ENCODE measurements at regions not wholly inside any gene's neighbourhood (a gene's known extent, or its start where the extent isn't known, plus 50 kb on each side); places are given as distances from the start of the nearest gene placed in this dataset.
"Not testable (repeated sequence)": the region's sequence is repeated elsewhere in the genome, so short reads cannot be mapped to it uniquely, and the experiment has no call there.

DNA sequence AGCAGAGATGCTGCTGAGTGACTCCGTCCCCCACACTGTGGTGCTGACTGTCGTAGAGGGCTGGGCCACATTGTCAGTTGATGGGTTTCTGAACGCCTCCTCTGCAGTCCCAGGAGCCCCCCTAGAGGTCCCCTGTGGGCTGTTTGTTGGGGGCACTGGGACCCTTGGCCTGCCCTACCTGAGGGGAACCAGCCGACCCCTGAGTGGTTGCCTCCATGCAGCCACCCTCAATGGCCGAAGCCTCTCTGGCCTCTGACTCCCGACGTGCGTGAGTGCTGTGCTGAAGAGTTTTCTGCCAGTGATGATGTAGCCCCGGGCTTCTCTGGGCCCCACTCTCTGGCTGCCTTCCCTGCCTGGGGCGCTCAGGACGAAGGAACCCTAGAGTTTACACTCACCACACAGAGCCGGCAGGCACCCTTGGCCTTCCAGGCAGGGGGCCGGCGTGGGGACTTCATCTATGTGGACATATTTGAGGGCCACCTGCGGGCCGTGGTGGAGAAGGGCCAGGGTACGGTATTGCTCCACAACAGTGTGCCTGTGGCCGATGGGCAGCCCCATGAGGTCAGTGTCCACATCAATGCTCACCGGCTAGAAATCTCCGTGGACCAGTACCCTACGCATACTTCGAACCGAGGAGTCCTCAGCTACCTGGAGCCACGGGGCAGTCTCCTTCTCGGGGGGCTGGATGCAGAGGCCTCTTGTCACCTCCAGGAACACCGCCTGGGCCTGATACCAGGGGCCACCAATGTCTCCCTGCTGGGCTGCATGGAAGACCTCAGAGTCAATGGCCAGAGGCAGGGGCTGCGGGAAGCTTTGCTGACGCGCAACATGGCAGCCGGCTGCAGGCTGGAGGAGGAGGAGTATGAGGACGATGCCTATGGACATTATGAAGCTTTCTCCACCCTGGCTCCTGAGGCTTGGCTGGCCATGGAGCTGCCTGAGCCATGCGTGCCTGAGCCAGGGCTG is 181.1 kb downstream of the TBC1D2B start:
- not testable (repeated sequence) for DNase-seq

DNA sequence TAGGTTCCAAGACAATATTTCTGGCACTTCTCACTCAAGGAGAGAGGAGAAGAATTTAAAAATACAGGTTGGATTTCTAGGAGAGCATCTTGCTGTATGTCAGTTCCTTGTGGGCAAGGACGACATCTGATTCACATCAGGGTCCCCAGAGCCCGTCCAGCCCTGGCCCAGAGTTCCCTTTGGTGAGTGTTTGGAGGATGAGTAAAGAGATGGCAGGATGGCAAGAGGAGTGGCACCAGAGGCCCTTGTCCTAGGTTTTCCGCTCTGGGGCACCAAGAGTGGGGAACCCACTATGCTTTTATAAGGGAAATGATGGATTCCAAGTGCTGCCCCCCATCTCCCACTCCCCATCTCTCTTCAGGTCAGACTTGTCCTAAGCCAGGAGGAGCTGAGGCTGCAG is 181.8 kb downstream of the TBC1D2B start:
- no peak for DNase-seq

DNA sequence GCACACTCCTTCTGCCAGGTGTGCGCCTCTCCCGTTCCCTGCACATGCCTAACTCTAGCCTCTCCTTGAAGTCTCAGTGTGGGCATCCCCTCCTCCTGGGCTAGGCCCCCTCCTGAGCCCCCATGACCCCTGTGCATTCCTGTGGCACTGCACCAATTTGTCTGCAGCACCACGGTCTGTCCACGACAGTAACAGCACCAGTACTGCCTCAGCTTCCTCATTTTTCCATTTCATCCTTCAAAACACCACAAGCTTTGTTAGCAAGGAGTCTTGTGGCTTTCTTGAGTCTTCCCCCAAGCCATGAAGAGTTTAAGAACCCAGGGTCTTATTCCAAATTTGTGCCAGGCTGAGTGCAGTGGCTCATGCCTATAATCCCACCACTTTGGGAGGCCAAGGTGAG is 182.4 kb downstream of the TBC1D2B start:
- DNase-seq, result not testable (repeated sequence)

- DNase-seq, result not testable (repeated sequence)
These were observed 183.6 kb downstream of the TBC1D2B start for GRCh38 chr15:77893671-77894640.

- not testable (repeated sequence) for DNase-seq
These were observed 184.3 kb downstream of the TBC1D2B start for GRCh38 chr15:77893246-77893645.

GRCh38 chr15:77892335-77892734 is 185.2 kb downstream of the TBC1D2B start:
- DNase-seq, result no peak

DNA sequence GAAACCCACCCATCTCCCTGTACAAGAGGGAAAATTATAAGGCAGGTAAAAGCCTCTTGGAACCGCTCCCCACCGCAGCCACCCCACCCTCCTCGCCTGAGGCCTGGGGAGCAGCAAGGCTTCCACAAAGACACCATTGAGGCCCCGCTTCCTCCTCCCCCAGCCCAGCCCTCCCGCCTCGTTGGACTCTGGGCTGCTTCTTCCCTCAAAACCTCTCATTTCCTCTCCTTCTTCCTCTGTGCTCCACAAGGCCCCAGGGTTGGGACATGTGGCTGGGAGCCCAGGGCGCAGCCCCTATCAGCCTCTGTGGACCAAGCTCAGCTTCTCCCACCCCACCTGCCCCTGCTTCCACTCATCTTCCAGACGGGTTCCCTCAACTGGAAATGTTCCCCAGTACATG is 185.6 kb downstream of the TBC1D2B start:
- DNase-seq, result not testable (repeated sequence)

DNA sequence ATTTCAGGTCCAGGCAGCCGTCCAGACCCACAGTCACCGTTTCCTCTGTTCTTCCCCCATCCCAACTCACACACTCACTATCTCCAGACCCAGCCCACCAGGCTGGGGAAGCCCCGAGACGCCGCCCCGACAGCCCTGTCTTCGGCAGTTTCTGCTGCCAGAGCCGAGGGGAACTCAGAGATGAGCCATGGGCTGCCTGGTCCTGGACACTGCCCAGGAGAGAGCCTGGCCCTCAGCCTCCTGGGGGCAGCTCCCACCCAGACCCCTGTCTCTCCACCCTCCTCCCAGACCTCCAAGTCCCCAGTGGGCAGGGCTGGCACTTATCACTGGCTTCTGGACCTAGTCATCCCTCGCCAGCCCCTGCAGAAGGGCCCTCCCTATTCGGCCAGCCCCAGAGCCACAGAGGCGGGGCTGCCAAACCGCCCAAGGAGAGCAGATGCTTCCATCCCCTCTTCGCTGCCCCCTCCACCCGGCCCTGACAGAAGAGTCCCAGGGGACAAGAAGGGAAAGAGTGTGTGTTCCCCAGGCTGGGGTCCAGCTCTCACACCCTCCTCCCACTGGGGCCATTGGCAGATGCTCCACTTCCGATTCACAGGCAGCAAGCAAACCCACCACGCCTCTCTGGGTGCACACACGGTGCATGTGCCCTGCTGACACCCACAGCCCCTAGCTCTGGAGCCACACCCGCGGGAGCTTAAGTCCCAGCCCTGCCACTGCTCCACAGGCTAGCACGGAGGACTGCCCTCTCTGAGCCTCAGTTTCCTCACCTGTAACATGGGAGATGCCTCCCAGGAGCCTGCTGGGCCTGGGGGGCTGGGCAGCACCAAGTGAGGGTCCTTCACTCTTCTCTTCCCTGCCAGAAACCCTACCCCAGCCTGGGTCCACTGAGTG is 186.4 kb downstream of the TBC1D2B start:
- not testable (repeated sequence) for DNase-seq

DNA sequence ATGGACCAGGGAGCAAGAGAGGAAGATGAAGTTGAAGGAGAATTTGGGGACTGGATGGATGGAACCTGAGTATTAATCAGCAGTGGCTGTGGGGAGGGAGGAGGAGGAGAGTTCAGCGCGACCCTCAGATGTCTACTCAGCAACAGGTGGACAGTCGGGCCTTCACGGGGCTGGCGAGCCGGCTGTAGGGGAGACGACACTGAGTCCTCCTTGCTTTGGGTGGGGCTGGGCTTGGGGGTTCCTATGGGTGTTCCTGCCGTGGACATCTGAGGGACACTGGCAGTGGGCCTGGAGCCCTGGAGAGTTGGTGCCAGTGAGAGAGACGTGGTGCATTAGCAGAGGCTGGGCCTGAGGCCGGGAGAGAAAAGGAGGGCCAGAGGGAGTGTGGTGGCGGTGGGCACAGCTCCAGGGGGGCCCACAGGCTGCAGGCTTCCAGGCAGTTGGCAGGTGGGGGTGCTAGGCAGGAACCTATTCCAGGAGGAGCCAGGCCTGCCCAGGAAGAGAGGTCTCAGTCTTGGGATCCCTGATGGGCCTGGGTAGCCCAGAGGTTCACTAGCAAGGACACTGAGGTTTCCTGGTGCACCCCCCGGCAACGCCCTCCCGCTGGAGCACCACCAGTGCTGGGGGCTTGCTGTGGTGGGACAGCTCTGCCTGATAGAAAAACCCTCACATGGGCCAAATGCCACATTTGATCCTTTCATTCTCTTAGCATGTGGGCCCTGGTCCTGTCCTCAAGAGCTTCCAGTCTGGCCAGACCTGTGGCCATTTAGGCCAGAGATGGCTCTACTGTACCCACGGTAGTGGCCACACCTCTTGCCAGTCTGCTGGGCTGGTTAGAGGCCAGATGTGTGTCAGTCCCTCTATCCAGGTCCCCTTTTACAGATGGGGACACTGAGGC is 187.4 kb downstream of the TBC1D2B start:
- DNase-seq, result not testable (repeated sequence)

DNA sequence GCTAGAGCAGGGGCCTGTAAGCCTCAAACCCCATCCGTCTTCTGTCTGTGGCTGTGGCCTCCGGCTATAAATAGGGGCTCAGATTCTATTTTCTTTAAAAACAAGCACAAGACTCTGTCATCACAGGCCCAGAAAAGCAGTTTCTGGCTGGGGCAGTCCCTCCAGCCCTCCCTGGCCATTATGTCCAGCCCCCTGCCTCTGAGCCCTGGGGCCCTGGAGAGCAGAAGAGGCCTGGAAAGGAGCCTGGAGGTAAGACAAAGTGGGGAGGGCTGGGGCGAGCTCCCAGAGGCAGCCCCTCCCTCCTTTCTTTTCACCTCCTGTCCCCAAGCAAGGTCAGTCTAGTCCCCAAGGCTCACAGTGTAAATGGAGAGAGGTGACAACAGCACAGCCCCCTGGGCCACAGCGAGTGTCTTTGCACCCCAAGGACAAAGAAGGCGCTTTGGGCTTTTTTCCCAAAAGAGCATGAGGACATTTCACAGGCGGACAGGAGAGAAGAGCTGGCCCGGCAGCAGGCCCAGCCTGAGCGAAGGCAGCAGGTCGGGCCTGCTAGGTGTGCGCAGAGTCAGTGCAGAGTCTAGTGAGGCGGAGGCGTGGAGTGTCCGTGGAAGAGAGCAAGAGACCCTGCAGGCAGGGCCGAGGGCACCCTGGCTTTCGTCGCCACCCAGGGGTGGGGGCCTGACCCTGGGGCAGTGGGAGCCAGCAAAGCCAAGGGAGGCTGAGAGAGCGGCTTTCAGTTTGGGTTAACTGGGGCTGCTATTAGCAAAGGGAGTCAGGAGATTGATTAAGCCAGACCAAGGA is 188.3 kb downstream of the TBC1D2B start:
- DNase-seq, result no peak

- not testable (repeated sequence) for DNase-seq
These were observed 189.7 kb downstream of the TBC1D2B start for GRCh38 chr15:77887563-77888429.

DNA sequence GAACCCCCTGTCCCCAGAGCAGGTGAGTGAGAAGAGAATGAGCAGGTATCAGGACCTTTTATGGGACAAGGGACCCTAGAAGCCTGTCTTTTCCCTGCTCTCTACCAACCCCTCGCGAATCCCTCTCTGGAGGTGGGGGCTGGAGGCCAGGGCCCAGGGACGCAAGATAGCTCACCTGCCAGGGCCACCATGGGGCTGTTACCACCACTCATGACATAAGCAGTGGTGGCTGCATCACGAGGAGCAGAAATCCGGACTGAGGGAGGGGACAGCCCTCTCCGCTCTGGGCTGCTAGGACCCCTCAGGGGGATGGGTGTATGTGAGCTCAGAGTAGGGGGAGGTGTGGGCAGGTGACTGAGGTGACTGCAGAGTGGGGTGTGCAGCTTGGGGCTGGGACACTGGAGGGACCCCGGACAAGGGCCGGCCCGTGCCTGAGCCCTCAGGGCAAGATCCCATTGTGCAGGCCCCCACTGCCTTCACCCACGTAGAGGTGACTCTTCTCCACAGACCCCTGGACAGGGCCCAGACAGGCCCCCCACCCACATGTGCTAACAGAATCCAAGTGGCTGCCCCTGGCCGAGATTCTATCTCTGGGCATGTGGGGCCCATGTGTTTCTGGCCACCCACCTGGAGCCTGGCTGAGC is 190.6 kb downstream of the TBC1D2B start:
- DNase-seq, result no peak

- DNase-seq, result not testable (repeated sequence)
These were observed 191.5 kb downstream of the TBC1D2B start for GRCh38 chr15:77885877-77886500.

- not testable (repeated sequence) for DNase-seq
These were observed 194.5 kb downstream of the TBC1D2B start for GRCh38 chr15:77883012-77883411.

- DNase-seq, result no peak
These were observed 195.6 kb downstream of the TBC1D2B start for GRCh38 chr15:77881950-77882349.

GRCh38 chr15:77881535-77881934 is 196.0 kb downstream of the TBC1D2B start:
- not testable (repeated sequence) for DNase-seq

DNA sequence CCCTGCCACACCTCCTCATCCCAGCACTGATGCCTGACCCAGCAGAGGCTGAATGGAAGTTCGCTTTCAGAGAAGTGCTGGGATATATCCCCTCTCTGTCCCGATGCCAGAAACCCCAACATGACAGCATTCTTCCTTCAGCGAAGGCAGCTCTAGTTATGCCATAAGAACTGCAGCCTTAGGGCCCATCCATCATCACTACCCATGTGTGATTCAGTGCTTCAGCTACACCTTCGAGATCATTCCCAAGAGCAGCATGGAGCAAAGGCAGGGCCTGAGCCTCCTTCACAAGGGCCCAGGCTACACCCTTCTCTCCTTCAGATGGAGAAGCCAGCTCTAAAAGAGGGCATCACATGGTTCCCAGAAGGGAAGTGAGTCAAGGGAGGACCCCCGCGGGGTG is 198.0 kb downstream of the TBC1D2B start:
- DNase-seq, result not testable (repeated sequence)

Measured in activated CD4-positive, alpha-beta T cell treated with anti-CD3 and anti-CD28 coated beads, Interleukin-2, Interleukin-6, amounts not matched to agents 100 ng/mL and 50 ng/mL, durations not matched to agents 16 hours and 8 hours (primary cell).